Fibroblast of skin of scalp (primary cell): ENCODE measurements at regions not wholly inside any gene's neighbourhood (a gene's known extent, or its start where the extent isn't known, plus 50 kb on each side); places are given as distances from the start of the nearest gene placed in this dataset.
A peak's percentile ranks its signal among the peaks of the same experiment; 100 is the strongest.

Source experiments
- DNase-seq: peaks from one replicate; pipeline ENCODE4 v3.0.0-alpha.2; 2013

DNA sequence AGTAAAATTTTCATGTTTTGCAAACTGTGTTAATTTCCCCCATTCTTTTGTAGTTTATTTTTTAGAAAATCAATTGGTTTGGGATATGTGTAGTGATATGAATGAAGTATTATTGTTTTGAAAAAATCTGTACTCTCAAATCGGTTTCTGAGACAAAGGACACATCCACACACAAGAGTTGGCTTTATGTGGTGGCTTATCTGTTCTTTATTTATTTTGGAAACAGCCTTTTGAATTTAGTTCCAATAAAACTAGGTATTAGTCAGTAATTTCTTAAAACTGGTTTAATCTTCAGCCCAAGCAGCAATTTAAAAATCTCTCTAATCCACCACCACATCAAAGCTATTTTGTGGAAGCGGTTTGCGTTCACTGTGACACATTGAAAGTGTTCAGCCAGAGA, 741.5 kb upstream of the GRM7 start:
- DNase-seq = no peak

DNA sequence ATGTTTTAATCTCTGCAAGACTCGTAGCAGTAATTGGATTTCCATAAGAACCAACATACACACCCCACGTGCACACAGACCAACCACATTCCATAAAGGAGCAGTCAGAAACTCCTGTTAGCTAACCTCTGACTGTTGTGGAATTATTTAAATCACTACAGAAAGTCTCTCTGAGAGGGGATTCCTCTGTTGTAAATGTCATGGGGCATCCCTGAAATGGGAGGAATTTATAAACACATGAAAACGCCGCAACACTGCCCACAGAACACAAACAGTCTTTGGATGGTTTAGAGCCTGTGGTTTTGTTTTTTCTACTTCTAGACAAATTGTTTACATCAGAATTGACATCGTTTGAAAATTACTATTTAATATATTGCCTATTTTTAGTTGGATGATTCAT, 740.1 kb upstream of the GRM7 start:
- peak; percentile 28 for DNase-seq

DNA sequence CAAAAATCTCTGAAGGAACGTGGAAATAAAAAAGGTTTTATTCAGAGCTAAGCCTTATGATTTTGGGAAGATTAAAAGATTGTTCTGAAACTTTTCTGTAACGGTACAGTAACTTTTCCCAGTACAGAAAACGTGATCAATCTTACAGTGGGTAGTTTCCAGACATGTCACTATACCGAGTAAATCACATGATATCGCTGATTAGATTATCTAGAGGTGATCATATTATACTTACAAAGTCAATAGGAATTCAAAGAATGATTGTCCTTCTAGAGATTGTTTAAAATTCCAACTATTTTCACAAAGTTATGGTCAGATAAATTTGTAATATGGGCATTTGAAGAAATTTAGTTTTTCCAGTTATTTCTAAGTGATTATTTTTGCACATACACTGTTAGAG, 736.0 kb upstream of the GRM7 start:
- DNase-seq = no peak

DNA sequence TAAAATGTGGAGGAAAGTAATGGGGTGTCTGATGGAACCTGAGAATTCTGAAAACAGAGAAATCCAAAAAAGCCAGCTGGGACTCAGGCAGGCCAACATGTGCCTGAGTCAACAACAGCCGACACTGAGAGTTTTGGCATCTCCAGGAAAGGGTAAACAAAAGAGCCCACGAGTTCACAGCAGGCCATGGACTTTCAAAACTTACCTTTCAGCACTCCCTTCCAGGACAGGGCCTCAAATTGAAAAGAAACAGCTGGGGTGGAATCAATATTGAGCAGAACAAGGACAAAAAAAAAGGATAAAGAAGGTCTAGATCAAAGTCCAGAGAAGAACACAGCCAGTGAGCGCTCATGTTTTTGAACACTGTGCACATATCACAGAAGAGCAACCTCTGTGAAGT, 735.4 kb upstream of the GRM7 start:
- no peak for DNase-seq

DNA sequence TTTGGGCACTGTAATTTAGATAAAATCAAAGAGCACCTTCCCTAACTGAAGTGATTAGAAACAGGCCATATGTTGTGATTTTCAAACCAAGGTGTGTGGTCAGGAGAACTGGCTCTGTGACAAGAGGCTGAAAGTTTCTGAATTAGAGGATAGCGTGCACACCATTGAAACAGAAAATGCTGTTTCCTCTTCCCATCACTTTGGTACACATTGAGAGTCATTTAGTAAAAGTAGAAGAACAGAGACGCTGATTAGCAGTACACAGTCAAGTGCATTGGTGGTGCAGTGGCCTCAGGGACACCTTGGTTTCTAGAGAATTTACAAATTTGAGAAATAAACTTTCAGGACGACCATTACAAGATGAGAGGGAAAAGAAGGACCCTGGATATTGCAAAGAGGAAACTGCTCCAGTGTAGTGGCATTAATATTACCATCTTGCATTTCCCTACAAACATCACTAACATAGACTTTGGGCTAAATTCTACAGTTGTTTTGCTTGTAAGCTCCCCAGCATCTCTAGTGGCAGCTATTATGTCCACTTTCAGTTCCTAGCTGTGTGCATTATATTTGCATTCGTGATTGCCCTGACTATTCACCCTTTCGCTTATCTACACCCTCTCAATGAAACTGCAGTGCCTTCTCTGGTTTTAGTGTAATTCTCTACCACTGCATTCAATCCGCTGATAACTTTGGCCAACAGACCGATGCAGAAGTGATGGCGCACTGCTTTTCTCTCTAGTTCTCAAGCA, 728.1 kb upstream of the GRM7 start:
- no peak for DNase-seq

- DNase-seq = no peak
Observed at GRCh38 chr3:6142707-6143106, 718.2 kb upstream of the GRM7 start.

GRCh38 chr3:6147883-6148282, 713.0 kb upstream of the GRM7 start:
- DNase-seq = no peak

DNA sequence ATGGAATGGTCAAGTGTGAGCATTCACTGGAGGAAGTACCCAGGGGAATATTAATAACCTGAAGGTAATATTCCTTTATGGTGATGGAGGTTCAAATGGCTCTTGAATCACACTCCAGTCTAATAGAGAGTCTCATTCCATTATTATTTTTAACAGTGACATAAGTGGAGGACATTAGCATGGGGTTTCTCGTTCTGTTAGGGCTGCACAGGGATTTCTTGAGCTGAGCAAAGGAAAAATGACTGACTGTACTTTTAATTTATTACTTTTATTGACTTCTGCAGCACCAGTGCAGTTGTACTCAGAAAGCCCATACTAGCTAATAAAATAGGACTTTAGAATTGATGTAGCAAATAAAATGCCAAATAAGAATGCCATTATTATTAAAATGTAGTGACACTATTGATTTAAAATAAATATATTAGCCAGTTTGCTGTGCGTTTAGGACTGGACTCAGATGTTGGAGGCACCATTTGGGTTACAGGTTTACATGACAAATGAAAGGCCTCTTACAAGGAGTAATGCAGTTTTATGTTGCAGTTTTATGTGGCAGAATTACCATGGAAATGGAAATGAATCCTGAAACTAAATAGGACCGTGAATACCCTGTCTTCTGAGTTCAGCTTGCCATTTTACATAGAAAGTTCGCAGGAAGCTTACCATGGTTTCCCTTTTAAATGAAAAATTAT, 705.1 kb upstream of the GRM7 start:
- no peak for DNase-seq

- no peak for DNase-seq
Observed at GRCh38 chr3:6165951-6166350, 695.0 kb upstream of the GRM7 start.

DNA sequence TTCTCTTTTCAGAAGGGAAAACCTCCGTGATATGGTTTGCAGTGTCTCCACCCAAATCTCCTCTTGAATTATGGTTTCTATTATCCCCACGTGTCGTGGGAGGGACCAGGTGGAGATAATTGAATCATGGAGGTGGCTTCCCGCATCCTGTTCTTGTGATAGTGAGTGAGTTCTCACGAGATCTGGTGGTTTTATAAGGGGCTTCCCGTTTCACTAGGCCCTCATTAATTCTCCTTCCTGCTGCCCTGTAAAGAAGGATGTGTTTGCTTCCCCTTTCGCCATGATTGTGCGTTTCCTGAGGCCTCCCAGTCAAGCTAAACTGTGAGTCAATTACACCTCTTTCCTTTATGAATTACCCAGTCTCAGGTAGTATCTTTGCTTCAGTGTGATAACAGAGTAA, 692.7 kb upstream of the GRM7 start:
- DNase-seq = no peak

DNA sequence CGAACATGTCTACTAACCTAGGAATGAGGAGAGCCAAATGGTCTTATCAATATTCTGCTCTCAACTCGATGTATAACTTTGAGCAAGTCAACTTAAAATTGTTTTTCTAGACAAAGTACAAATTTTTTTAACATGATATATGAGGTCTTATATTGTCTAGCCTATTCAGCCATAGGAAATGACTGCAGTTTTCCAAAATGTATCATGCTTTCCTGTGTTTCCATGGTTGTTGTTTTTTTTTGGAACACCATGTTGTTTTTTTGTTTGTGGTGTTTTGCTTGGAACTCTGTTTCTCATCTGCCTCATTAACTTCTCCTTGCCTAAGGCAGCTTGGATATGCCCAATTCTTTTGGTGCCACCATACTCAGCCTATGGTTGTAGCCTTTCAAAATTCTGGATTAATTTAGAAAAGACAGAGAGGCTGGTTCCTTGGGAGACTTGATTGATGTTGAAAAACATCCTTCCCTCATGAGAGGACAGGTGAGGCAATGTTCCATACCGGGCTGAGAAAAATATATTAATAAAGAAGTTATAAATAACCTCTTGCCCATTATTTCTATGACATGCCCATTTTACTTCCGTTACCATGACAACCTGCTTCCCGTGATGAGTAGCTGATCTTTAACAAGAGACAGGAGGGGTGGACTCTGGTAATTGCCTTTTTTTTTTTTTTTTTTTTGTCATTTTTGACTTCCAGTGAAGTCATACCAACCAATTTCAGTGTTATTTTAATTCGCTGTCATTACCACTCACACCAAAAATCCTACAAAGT, 687.9 kb upstream of the GRM7 start:
- DNase-seq = no peak

DNA sequence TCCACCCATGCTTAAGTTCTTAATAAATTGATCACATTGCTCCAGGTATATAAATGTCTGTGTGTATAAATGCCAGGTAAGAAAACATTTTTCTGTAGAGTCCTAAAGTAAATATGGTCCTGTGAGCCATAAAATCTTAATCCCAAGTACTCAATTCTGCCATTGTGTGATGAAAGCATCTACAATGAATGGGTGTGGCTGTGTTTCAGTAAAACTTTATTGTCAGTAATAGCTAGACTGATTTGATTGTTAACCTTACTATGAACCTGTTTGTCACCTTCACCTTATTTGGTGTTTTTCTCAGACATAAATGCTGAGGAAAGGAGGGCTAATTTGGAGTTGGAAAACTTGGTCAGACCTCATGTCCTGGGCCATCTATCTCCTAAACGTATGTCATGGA, 683.5 kb upstream of the GRM7 start:
- DNase-seq = no peak

- peak; percentile 30 for DNase-seq
Observed at GRCh38 chr3:6179761-6180160, 681.2 kb upstream of the GRM7 start.

GRCh38 chr3:6180171-6180570, 680.7 kb upstream of the GRM7 start:
- peak; percentile 4 for DNase-seq

DNA sequence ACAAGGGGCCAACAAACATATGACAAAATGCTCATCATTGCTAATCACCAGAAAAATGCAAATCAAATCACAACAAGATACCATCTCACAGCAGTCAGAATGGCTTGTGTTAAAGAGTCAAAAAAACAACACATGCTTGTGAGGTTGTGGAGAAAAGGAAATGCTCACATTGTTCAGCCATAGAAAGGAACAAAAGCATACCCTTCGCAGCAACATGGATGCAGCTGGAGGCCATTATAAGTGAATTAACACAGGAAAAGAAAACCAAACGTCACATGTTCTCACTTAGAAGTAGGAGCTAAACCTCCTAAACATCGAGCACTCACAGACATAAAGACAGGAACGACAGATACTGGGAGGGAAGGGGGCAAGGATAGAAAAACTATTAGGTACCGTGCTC, 678.4 kb upstream of the GRM7 start:
- DNase-seq = no peak

- DNase-seq = no peak
Observed at GRCh38 chr3:6182909-6183308, 678.0 kb upstream of the GRM7 start.

DNA sequence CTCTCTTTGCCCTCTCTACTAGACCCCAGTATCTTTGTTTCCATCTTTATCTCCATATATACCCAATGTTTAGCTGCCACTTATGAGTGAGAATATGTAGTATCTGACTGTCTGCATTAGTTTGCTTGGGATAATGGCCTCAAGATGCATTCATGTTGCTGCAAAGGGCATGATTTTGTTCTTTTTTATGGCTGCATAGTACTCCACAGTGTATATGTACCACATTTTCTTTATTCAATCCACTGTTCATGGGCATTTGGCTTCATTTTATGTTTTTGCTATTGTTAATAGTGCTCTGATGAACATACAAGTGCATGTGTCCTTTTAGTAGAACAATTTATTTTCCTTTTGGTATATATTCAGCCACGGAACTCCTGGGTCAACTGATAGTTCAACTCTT, 671.5 kb upstream of the GRM7 start:
- DNase-seq = no peak

DNA sequence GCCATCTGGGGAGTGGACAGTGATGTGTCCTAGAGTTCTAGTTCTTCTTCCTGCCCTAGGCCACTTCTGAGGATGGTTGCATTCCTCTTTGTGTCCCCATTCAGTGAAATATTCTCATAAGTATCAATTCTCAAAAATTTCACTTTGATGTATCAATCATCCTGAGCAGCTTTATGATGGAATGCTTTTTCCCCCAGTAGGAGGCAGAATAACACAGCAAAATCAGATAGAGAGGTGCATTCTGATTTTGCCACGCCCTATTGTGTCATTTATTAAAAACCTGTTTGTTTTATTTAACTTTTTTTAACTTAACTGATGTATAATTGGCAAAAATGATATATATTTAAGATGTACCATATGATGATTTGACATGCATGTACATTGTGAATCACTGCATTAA, 656.0 kb upstream of the GRM7 start:
- DNase-seq = no peak

DNA sequence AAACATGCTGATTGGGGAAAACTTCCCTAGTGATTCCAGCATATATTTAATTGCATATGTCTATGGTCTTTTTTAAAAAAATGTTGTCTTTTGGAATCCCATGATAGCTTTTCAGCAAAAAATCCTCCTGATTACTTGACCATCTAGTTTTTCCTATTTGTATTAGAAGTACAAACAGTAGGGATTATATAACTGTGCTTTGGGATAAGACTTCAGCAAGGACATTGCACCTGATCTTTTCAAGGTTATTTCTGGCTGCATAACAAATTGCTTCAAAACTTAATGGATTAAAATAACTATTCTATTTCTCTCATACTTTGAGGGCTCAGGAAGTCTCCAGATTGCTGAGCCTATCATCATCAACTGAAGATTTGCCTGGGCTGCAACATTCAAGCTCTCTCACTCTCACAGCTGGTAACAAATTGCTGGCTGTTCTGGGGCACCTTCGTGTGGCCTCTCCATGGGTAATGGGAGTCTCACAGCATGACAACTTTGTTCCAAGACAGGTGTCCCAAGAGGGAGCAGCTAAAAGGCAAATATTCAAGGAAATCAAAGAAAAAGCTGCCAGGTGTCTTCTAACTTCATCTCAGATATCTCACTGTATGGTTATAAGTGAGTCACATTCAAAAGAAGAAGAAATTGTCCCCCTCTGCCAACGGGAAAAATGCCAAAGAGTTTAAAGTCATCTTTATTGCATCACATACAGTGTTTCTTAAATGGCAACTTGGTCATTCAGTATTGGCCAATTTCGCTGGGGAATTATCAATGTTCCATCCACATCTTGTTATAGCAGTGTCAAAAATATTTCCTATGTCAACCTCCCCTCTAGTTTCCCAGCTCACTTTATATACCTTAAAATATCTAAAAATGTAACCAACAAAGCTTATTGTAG, 644.5 kb upstream of the GRM7 start:
- DNase-seq = no peak

GRCh38 chr3:6220447-6220846, 640.5 kb upstream of the GRM7 start:
- no peak for DNase-seq

GRCh38 chr3:6222069-6222468, 638.8 kb upstream of the GRM7 start:
- DNase-seq = no peak

DNA sequence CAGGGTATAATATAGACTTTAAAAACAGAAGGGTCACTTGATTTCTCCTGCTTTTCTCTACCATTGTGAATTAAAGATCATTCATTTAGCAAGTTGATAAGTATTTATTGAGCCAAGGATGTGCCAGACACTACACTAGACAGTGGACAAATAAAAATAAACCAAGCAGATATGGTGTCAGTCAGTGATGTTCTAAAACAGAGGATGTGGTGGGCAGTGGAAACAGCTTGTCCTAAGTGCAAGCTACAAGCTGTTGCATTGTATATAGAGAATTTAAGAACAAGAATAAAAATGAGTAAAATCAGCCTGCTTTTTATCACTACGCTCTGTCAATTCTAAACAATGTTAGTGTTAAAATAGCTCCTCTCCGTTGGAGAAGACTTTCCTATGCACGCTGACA, 637.3 kb upstream of the GRM7 start:
- no peak for DNase-seq
